PC-3 (cell line): ENCODE measurements at regions not wholly inside any gene's neighbourhood (a gene's known extent, or its start where the extent isn't known, plus 50 kb on each side); places are given as distances from the start of the nearest gene placed in this dataset.

Experiments used
- ATAC-seq: fragments of 200-7000 bp; cut with Tn5 transposase; 2 replicates; pipeline ENCODE4 v1.9.1; 2020; ENCODE audit warnings: mild to moderate bottlenecking, moderate library complexity
- BruUV-seq: library from RNA; stranded (reverse); fragments of 400-500 nt; replicated peaks from 2 replicates; lab custom pipeline; 2021; lab: Mats Ljungman, UMichigan
- CTCF ChIA-PET: fragments of 300-600 bp; sonication (Branson Sonifier 250); formaldehyde crosslinking; loops from one replicate; lab custom pipeline; 2022; ENCODE audit warnings: antibody characterized with exemption; lab: Charles Lee
- POLR2A ChIA-PET: fragments of 300-600 bp; sonication (Branson Sonifier 250); formaldehyde crosslinking; loops from one replicate; lab custom pipeline; 2022; ENCODE audit warnings: antibody characterized with exemption; ENCODE audit not compliant: unreplicated experiment; lab: Charles Lee
- DNase-seq: peaks from one replicate; pipeline ENCODE4 v3.0.0-alpha.2; 2015
- H2AFZ ChIP-seq: fragments of 300-600 bp; sonication (generic); 2 replicates; pipeline ENCODE4 v1.6.0; 2016; ENCODE audit warnings: antibody characterized with exemption, low read length
- H3F3A ChIP-seq: fragments of 300-600 bp; sonication (generic); one replicate; pipeline ENCODE4 v1.6.0; 2017; ENCODE audit warnings: antibody characterized with exemption, low read length, control low read depth, mild to moderate bottlenecking; ENCODE audit not compliant: unreplicated experiment
- H3K27ac ChIP-seq: fragments of 300-600 bp; sonication (generic); 2 replicates; pipeline ENCODE4 v1.5.1; 2016; ENCODE audit warnings: mild to moderate bottlenecking, low read length
- H3K27me3 ChIP-seq: fragments of 300-600 bp; sonication (generic); 2 replicates; pipeline ENCODE4 v1.6.1; 2016; ENCODE audit warnings: low read length, mixed read lengths
- H3K36me3 ChIP-seq: fragments of 300-600 bp; sonication (generic); 2 replicates; pipeline ENCODE4 v1.6.1; 2016; ENCODE audit warnings: low read depth, mixed run types, low read length, mixed read lengths
- H3K4me1 ChIP-seq: fragments of 300-600 bp; sonication (generic); 2 replicates; pipeline ENCODE4 v1.5.1; 2016; ENCODE audit warnings: low read length; ENCODE audit not compliant: insufficient read depth
- H3K4me2 ChIP-seq: fragments of 300-600 bp; sonication (generic); 2 replicates; pipeline ENCODE4 v1.6.0; 2016; ENCODE audit warnings: low read length
- H3K4me3 ChIP-seq: fragments of 300-600 bp; sonication (generic); 2 replicates; pipeline ENCODE4 v1.5.1; 2016; ENCODE audit warnings: mild to moderate bottlenecking, low read length, mixed read lengths
- H3K79me2 ChIP-seq: fragments of 300-600 bp; sonication (generic); 2 replicates; pipeline ENCODE4 v1.6.1; 2017; ENCODE audit warnings: low read length, mixed read lengths
- H3K9ac ChIP-seq: fragments of 300-600 bp; sonication (generic); 2 replicates; pipeline ENCODE4 v1.6.0; 2016; ENCODE audit warnings: mild to moderate bottlenecking, low read length
- H3K9me2 ChIP-seq: fragments of 300-600 bp; sonication (generic); replicated peaks from 2 replicates; pipeline ENCODE4 v1.6.1; 2016; ENCODE audit warnings: mixed run types, low read length, mixed read lengths
- H3K9me3 ChIP-seq: fragments of 300-600 bp; sonication (generic); 2 replicates; pipeline ENCODE4 v1.6.1; 2016; ENCODE audit warnings: low read length, mixed read lengths
- H4K20me1 ChIP-seq: fragments of 300-600 bp; sonication (generic); 2 replicates; pipeline ENCODE4 v1.6.1; 2016; ENCODE audit warnings: low read length, mixed read lengths
- CTCF ChIP-seq: fragments of 300-600 bp; sonication (generic); conservative IDR thresholded peaks from 2 replicates; pipeline ENCODE4 v1.5.1; 2017; ENCODE audit warnings: antibody characterized with exemption, low read depth, mild to moderate bottlenecking, low read length
- EZH2 ChIP-seq: fragments of 300-600 bp; sonication (generic); IDR thresholded peaks from one replicate; pipeline ENCODE4 v1.6.1; 2017; ENCODE audit warnings: antibody characterized with exemption, mild to moderate bottlenecking, low read length; ENCODE audit not compliant: unreplicated experiment
- EZH2phosphoT487 ChIP-seq: fragments of 300-600 bp; sonication (generic); IDR thresholded peaks from 2 replicates; pipeline ENCODE4 v1.6.1; 2018; ENCODE audit warnings: mild to moderate bottlenecking, antibody characterized with exemption, low read length, borderline replicate concordance
- intact Hi-C: fragments of 100-400 bp; cut with micrococcal nuclease; formaldehyde crosslinking; loops from 2 replicates; pipeline ENCODE4 v1.9.0; 2023

- Histone ChIP-seq H3K27me3 (peaks cover 42% of the 10 kb centered on the region), H2AFZ (no peak overlapping the region), H3F3A (no peaks in the 10 kb centered on the region), H3K4me1 (no peaks in the 10 kb centered on the region), H3K27ac (no peak overlapping the region), H3K9ac (no peak overlapping the region), H3K4me3 (no peak overlapping the region), H4K20me1 (no peaks in the 10 kb centered on the region), H3K9me2 (no peaks in the 10 kb centered on the region), H3K4me2 (no peak overlapping the region), H3K79me2 (no peaks in the 10 kb centered on the region), H3K9me3 (peaks cover 16% of the 10 kb centered on the region; the same call in 1 of the 2 replicates), H3K36me3 (no peaks in the 10 kb centered on the region)
- ChIA-PET POLR2A (no interaction called here), CTCF (no interaction called here)
- TF ChIP-seq EZH2 (no peak), CTCF (no peak), EZH2phosphoT487 (no peak)
- intact Hi-C loops, result no loop called here
- DNase-seq (no peak), ATAC-seq (no peak)
- no TSS peak for BruUV-seq
Measured at GRCh38 chr1:4064150-4064889, 164.2 kb upstream of the C1orf174 start.

GRCh38 chr1:4066860-4067599, 167.0 kb upstream of the C1orf174 start:
- H3K9me3 ChIP-seq, result peaks cover 16% of the 10 kb centered on the region; the same call in 1 of the 2 replicates
- intact Hi-C loops, result no loop called here

More at GRCh38 chr1:4066860-4067599, 167.0 kb upstream of the C1orf174 start:
- POLR2A ChIA-PET, result no interaction called here
- no peaks in the 10 kb centered on the region for H3K4me1 ChIP-seq
- TF ChIP-seq EZH2phosphoT487 (no peak), CTCF (no peak)
- H3K27ac ChIP-seq, result no peak overlapping the region
- no peak overlapping the region for H2AFZ ChIP-seq
- no peak overlapping the region for H3K4me3 ChIP-seq
- ATAC-seq (no peak), DNase-seq (no peak)
- H3K9ac ChIP-seq, result no peak overlapping the region
- CTCF ChIA-PET, result no interaction called here
- H3K9me2 ChIP-seq, result no peaks in the 10 kb centered on the region
- H3K27me3 ChIP-seq, result peaks cover 42% of the 10 kb centered on the region
- H4K20me1 ChIP-seq, result no peaks in the 10 kb centered on the region
- BruUV-seq, result no TSS peak
- no peak overlapping the region for H3K4me2 ChIP-seq
- H3K79me2 ChIP-seq, result no peaks in the 10 kb centered on the region
- no peaks in the 10 kb centered on the region for H3K36me3 ChIP-seq
- no peaks in the 10 kb centered on the region for H3F3A ChIP-seq
